NB4 (cell line): ENCODE measurements at regions not wholly inside any gene's neighbourhood (a gene's known extent, or its start where the extent isn't known, plus 50 kb on each side); places are given as distances from the start of the nearest gene placed in this dataset.

ENCODE experiments used
- CTCF ChIP-seq: IDR thresholded peaks from one replicate; pipeline ENCODE4 v1.5.1; 2012; ENCODE audit warnings: low read depth, low read length
- MAX ChIP-seq: IDR thresholded peaks from 2 replicates; pipeline ENCODE4 v1.6.1; 2011; ENCODE audit warnings: low read depth, low read length
- POLR2A ChIP-seq: IDR thresholded peaks from 2 replicates; pipeline ENCODE4 v1.6.1; 2011; ENCODE audit warnings: mild to moderate bottlenecking; ENCODE audit not compliant: insufficient read length; ENCODE audit errors: extremely low read depth

GRCh38 chr10:78417425-78418370, 384.0 kb downstream of the RPS24 start:
- TF ChIP-seq POLR2A (no peak), CTCF (no peak), MAX (no peak)
